Gastroesophageal sphincter (tissue), 4 donors: ENCODE measurements at regions not wholly inside any gene's neighbourhood (a gene's known extent, or its start where the extent isn't known, plus 50 kb on each side); places are given as distances from the start of the nearest gene placed in this dataset.

Experiments used
- ATAC-seq: fragments of 150-250 bp; one replicate; pipeline ENCODE4 v1.9.1; 2016; ENCODE audit warnings: mild to moderate bottlenecking, moderate library complexity
- H3K27ac ChIP-seq, 4 donors: fragments of 200-600 bp; sonication (generic) in 3 of 4; 1 replicate in 3 of 4; 2 replicates in 1 of 4; pipeline ENCODE4 v1.5.1; 2016 to 2019
- H3K27me3 ChIP-seq: fragments of 200-600 bp; sonication (generic); one replicate; pipeline ENCODE4 v1.5.1; 2019
- H3K36me3 ChIP-seq, 2 donors: fragments of 200-600 bp; sonication (generic); one replicate each; pipeline ENCODE4 v1.5.1; 2019; ENCODE audit warnings: control low read depth in 1 of 2
- H3K4me1 ChIP-seq, 3 donors: fragments of 200-600 bp; sonication (generic); 1 replicate in 2 of 3; 2 replicates in 1 of 3; pipeline ENCODE4 v1.5.1; 2016 to 2019; ENCODE audit warnings: control low read depth in 2 of 3
- H3K4me3 ChIP-seq, 2 donors: fragments of 200-600 bp; sonication (generic); one replicate each; pipeline ENCODE4 v1.5.1; 2019; ENCODE audit warnings: mild to moderate bottlenecking in 1 of 2, moderate library complexity in 1 of 2
- H3K9me3 ChIP-seq, 3 donors: fragments of 200-600 bp; sonication (generic); one replicate each; pipeline ENCODE4 v1.5.1; 2017 to 2019; ENCODE audit warnings: control low read depth in 2 of 3
- EP300 ChIP-seq: sonication (generic); formaldehyde crosslinking; IDR thresholded peaks from one replicate; pipeline ENCODE4 v1.6.1; 2017; ENCODE audit warnings: antibody characterized with exemption, mild to moderate bottlenecking
- POLR2A ChIP-seq, 2 donors: fragments of 450-650 bp; IDR thresholded peaks; one replicate each; pipeline ENCODE4 v1.6.1; 2017; ENCODE audit warnings: antibody characterized with exemption in 2 of 2, mild to moderate bottlenecking in 2 of 2, moderate library complexity in 1 of 2
- POLR2AphosphoS5 ChIP-seq: sonication (generic); formaldehyde crosslinking; IDR thresholded peaks from one replicate; pipeline ENCODE4 v1.6.1; 2017; ENCODE audit warnings: antibody characterized with exemption
- WGBS, 2 donors: methylation state at CpG; one replicate each; pipeline ENCODE4 v1.1.5; 2018; ENCODE audit warnings: low coverage in 1 of 2; 5-methylcytosine and 5-hydroxymethylcytosine counted together
- TF ChIP-seq, protein P1 (sequence below), 4 experiments: fragments of 200-600 bp in 2 of 4; fragments of 450-650 bp in 2 of 4; sonication (generic) in 1 of 4; IDR thresholded peaks; one replicate each; pipeline ENCODE4 v1.5.1; 2017 to 2019; ENCODE audit warnings: antibody characterized with exemption in 4 of 4, mild to moderate bottlenecking in 2 of 4, moderate library complexity in 2 of 4

DNA sequence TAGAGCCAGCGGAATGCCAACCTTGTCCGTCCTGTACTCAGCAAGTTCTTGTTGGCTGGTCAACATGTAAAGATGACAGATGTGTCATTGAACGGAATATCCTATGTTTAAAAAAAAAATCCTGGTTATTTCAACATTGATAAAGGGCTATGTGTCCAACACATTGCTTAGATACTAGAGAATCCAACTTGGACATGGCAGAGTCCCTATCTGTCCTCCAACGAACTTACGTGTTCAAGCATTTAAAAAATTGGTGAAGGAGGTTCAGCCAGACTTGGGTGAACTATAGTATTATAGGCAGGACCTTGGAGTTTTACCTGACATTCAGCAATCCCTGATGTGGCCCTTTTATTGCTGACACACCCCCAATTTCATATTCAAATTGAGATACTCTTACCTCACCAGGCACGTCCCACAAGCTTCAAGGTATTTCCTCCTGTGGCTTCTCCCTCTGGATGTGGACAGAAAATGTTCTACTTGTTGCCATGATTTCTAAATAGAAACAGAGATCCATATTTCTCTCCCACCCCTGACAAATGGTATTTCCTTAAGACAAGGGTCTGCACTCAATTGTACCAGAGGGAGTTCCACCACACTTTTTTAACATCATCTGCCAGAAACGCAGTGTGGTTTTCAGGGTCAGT, 207.7 kb upstream of the TPM1 start:
- TF ChIP-seq EP300 (no peak), POLR2A (IDR thresholded peaks at IDR 0.05) (no peak), POLR2AphosphoS5 (no peak)
- TF ChIP-seq, protein P1, sequence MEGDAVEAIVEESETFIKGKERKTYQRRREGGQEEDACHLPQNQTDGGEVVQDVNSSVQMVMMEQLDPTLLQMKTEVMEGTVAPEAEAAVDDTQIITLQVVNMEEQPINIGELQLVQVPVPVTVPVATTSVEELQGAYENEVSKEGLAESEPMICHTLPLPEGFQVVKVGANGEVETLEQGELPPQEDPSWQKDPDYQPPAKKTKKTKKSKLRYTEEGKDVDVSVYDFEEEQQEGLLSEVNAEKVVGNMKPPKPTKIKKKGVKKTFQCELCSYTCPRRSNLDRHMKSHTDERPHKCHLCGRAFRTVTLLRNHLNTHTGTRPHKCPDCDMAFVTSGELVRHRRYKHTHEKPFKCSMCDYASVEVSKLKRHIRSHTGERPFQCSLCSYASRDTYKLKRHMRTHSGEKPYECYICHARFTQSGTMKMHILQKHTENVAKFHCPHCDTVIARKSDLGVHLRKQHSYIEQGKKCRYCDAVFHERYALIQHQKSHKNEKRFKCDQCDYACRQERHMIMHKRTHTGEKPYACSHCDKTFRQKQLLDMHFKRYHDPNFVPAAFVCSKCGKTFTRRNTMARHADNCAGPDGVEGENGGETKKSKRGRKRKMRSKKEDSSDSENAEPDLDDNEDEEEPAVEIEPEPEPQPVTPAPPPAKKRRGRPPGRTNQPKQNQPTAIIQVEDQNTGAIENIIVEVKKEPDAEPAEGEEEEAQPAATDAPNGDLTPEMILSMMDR (IDR thresholded peaks at IDR 0.05) = no peak
- Histone ChIP-seq H3K9me3 (no peaks in the 10 kb centered on the region), H3K27ac (no peak overlapping the region), H3K4me1 (no peaks in the 10 kb centered on the region), H3K27me3 (no peaks in the 10 kb centered on the region), H3K4me3 (no peak overlapping the region), H3K36me3 (peaks cover 0 to 83% of the 10 kb centered on the region in 2 donors)
- ATAC-seq = no peak
- WGBS, 2 donors = 90 to 94% methylated on average over 5 to 7 of the region's 7 CpGs

DNA sequence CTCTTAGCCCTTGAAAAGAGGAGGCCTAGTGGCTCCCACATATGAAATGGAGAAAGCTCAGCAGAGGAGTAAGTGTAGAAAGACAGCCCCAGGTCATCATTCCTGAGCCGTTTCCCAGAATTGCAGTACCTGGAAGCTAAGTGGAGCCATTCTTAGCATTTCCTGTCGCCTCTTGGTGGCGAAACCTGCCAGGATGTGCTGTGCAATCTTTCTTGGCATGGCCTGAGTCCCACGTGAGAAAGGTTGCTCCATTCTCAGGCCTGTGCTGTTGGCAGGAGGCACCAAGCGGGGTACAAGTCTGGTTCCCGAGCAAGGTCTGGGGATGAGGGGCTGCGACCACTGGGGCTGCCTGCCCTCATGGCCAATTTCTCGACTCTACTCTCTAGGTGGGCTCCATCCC, 207.2 kb upstream of the TPM1 start:
- Histone ChIP-seq H3K36me3 (peaks cover 0 to 85% of the 10 kb centered on the region in 2 donors), H3K27ac (no peak overlapping the region)

DNA sequence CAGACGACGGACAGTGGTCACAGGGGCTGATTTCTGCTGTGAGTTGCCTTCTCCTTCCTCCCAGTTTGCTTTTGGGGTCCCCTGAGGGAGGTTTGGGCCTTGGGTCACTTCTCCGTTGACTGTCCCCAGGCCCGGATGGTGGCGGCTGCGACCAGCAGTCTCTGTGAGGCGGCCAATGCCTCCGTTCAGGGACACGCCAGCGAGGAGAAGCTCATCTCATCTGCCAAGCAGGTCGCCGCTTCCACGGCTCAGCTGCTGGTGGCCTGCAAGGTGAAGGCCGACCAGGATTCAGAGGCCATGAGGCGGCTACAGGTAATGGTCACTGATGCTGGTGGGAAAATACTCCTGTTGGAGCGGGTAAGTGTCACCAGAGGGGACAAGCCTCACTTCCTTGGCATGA, 206.8 kb upstream of the TPM1 start:
- Histone ChIP-seq H3K9me3 (no peaks in the 10 kb centered on the region), H3K27me3 (no peaks in the 10 kb centered on the region), H3K27ac (no peak overlapping the region), H3K4me1 (no peaks in the 10 kb centered on the region), H3K36me3 (peaks cover 0 to 89% of the 10 kb centered on the region in 2 donors), H3K4me3 (no peak overlapping the region)
- peak; percentile 7 for ATAC-seq
- WGBS, 2 donors = 100% methylated on average over 1 of the region's 16 CpGs; no CpG with 5 or more reads in 1 of the 2 donors
- TF ChIP-seq, protein P1 (IDR thresholded peaks at IDR 0.05) = no peak

More for the DNA sequence above, 207.2 kb upstream of the TPM1 start:
- TF ChIP-seq EP300 = no peak
- H3K4me1 ChIP-seq = no peaks in the 10 kb centered on the region
- H3K4me3 ChIP-seq = no peak overlapping the region
- ATAC-seq = peak; percentile 31
- WGBS, 2 donors = 50 to 90% methylated on average over 3 to 6 of the region's 8 CpGs
- no peaks in the 10 kb centered on the region for H3K9me3 ChIP-seq
- H3K27me3 ChIP-seq = no peaks in the 10 kb centered on the region

DNA sequence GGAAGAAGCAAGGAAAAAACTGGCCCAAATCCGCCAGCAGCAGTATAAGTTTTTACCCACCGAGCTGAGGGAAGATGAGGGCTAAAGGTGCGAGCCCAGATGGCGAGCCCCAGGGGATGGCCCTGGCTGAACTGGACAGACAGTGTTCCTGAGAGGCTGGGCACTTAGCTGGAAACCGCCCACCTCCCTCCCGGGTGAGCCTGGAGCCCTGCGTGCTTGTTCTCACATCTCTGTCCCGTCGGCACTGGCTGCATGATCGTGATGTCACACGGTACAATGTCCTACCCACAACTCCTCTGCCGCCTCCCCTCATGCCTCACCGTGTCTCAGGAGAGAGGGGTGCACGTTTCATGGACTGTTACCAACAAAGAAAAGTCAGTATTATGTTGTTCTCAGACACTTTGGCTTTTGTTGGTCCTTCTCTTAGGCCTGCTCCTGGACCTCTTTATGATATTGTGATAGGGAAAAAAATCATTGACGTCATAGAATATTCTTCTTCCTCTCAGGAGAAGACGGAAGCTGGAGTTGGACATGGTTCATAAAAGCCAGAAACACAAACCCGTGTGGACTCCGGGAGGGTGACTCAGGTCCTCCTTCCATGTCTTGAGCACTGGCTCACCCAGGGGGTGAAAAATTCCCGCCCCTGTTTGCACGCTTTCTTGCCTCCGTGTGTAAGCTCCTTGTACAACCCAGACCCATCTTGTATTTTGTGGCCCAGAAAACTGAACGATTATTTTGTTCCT, 201.8 kb upstream of the TPM1 start:
- no peaks in the 10 kb centered on the region for H3K9me3 ChIP-seq
- ATAC-seq = no peak
- H3K4me3 ChIP-seq = no peak overlapping the region
- WGBS, 2 donors = 84 to 87% methylated on average over 15 to 17 of the region's 22 CpGs
- peaks cover 0 to 65% of the 10 kb centered on the region in 2 donors for H3K36me3 ChIP-seq
- no peaks in the 10 kb centered on the region for H3K27me3 ChIP-seq
- TF ChIP-seq EP300 = no peak
- no peak for TF ChIP-seq POLR2AphosphoS5
- TF ChIP-seq, protein P1 (IDR thresholded peaks at IDR 0.05) = no peak
- no peak for TF ChIP-seq POLR2A (IDR thresholded peaks at IDR 0.05)
- peak overlapping the region in 1 of 4 donors; percentile 68 for H3K27ac ChIP-seq
- H3K4me1 ChIP-seq = peaks cover 0 to 31% (median 0%) of the 10 kb centered on the region in 3 donors

DNA sequence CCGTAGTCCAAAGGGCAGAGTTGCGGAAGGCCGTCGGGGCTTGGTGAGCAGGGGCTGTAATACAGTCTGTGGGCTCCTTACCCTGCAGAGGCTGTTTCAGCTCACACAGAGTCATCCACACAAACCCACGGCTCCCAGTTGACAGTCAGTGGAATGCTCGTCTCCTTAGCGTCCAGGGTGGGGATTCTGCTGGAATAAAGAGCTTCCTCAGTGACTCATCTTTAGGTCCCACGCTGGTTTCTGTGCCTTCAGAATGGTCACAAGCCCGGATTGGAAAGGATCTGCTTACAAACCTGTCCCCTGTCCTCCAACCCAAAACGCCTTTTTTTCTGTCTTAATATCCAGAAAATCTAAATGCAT, 201.3 kb upstream of the TPM1 start:
- WGBS, 2 donors = 60% methylated on average over 10 of the region's 10 CpGs; no CpG with 5 or more reads in 1 of the 2 donors
- no peak for ATAC-seq
- H3K27me3 ChIP-seq = no peaks in the 10 kb centered on the region
- peak overlapping the region in 2 of 4 donors; percentile 65 to 68 for H3K27ac ChIP-seq
- TF ChIP-seq EP300 = no peak
- no peak overlapping the region for H3K4me3 ChIP-seq
- peaks cover 0 to 31% (median 0%) of the 10 kb centered on the region in 3 donors for H3K4me1 ChIP-seq
- H3K36me3 ChIP-seq = peaks cover 0 to 60% of the 10 kb centered on the region in 2 donors
- no peaks in the 10 kb centered on the region for H3K9me3 ChIP-seq
